ENCODE measurements at regions not wholly inside any gene's neighbourhood (a gene's known extent, or its start where the extent isn't known, plus 50 kb on each side); places are given as distances from the start of the nearest gene placed in this dataset.

GRCh38 chr12:118900993-118901392 is 80.3 kb upstream of the SRRM4 start:
- no peaks in the 10 kb centered on the region for H3K9me3 ChIP-seq (ENCODE audit: insufficient read depth in 2 of 2, low read depth in 1 of 2, low read length in 1 of 2)
- H3K23me2 ChIP-seq (ENCODE audit: low read depth, low read length) = no peaks in the 10 kb centered on the region
- H3K27ac ChIP-seq (ENCODE audit: low read depth, low read length) = no peak overlapping the region
- no peaks in the 10 kb centered on the region for H3K4me1 ChIP-seq (replicated peaks in 1 of 4; ENCODE audit: control insufficient read depth in 3 of 4, insufficient read depth in 4 of 4, low read length in 3 of 4)
- H3K27me3 ChIP-seq (replicated peaks in 1 of 4; ENCODE audit: control insufficient read depth in 3 of 4, extremely low read depth in 1 of 4, insufficient read depth in 3 of 4, low read length in 3 of 4) = no peaks in the 10 kb centered on the region
- no peak overlapping the region for H2BK5ac ChIP-seq (ENCODE audit: low read depth, low read length)
- H4K5ac ChIP-seq (ENCODE audit: insufficient read length, low read depth, low read length) = no peak overlapping the region
- no peak overlapping the region for H3K23ac ChIP-seq (ENCODE audit: insufficient read length)
- no peak overlapping the region for H4K8ac ChIP-seq (ENCODE audit: extremely low read depth, insufficient read depth, low read length)
- no peak for FAIRE-seq
- no peak overlapping the region for H2AK5ac ChIP-seq (ENCODE audit: low read depth, low read length)
- no peak overlapping the region for H3K4me2 ChIP-seq (ENCODE audit: insufficient read depth in 1 of 2, low read depth in 2 of 2, low read length in 2 of 2)
- no peak for DNase-seq (ENCODE audit: low read depth in 1 of 2, low spot score in 2 of 2)
- no peaks in the 10 kb centered on the region for H3K79me1 ChIP-seq (ENCODE audit: low read depth, low read length)
- no peak overlapping the region for H4K91ac ChIP-seq (replicated peaks; ENCODE audit: insufficient read length, low read length)
- H3K9ac ChIP-seq (replicated peaks in 1 of 4; ENCODE audit: extremely low read depth in 1 of 4, low read depth in 3 of 4, low read length in 3 of 4) = no peak overlapping the region
- no peak overlapping the region for H2BK12ac ChIP-seq (ENCODE audit: low read depth, low read length)
- no peak overlapping the region for H2AFZ ChIP-seq (ENCODE audit: low read length)
- no peak overlapping the region for H3K4me3 ChIP-seq (ENCODE audit: extremely low read depth in 1 of 4, insufficient read depth in 2 of 4, low read depth in 3 of 4, low read length in 4 of 4)
- no peak overlapping the region for H3K56ac ChIP-seq (replicated peaks; ENCODE audit: insufficient read length, low read depth, low read length)
- POLR2A ChIA-PET (ENCODE audit: partially characterized antibody) = no interaction called here
- H3K14ac ChIP-seq (ENCODE audit: insufficient read length) = no peak overlapping the region
- no peak overlapping the region for H2BK20ac ChIP-seq (ENCODE audit: low read length)
- H4K20me1 ChIP-seq (replicated peaks in 1 of 2; ENCODE audit: control insufficient read depth in 1 of 2, insufficient read depth in 2 of 2, low read length in 2 of 2) = no peaks in the 10 kb centered on the region
- H2BK15ac ChIP-seq (ENCODE audit: low read length) = no peak overlapping the region
- no peak overlapping the region for H3K4ac ChIP-seq (replicated peaks; ENCODE audit: insufficient read length, low read depth, low read length)
- CTCF ChIA-PET (ENCODE audit: partially characterized antibody) = no interaction called here
- H3K79me2 ChIP-seq (ENCODE audit: control insufficient read depth in 1 of 2, insufficient read depth in 2 of 2, low read length in 2 of 2) = no peaks in the 10 kb centered on the region
- no peak overlapping the region for H2BK120ac ChIP-seq (replicated peaks; ENCODE audit: low read depth, low read length)
- WGBS, 2 experiments (ENCODE audit: extremely low coverage in 1 of 2, insufficient coverage in 1 of 2, insufficient read length in 1 of 2, insufficient replicate concordance in 2 of 2, low coverage in 1 of 2, low lambda C conversion rate in 2 of 2, missing lambda C conversion rate in 1 of 2) = 79% methylated on average over 1 of the region's 1 CpG; no CpG with 5 or more reads in 1 of the 2 experiments
- no peaks in the 10 kb centered on the region for H3K36me3 ChIP-seq (ENCODE audit: control insufficient read depth in 2 of 4, insufficient read depth in 4 of 4, low read length in 3 of 4)
- H3K18ac ChIP-seq (ENCODE audit: extremely low read depth, low read length) = no peak overlapping the region
- TF ChIP-seq CTBP2 (IDR thresholded peaks at IDR 0.05; ENCODE audit: borderline replicate concordance, insufficient read depth, insufficient read length, low read length) = no peak
- TF ChIP-seq MAX (IDR thresholded peaks at IDR 0.05) = no peak
- TF ChIP-seq ZNF274 (IDR thresholded peaks at IDR 0.05; ENCODE audit: borderline replicate concordance, extremely low read depth, low read length) = no peak
- no peak for TF ChIP-seq POU5F1 (IDR thresholded peaks at IDR 0.05; ENCODE audit: low read depth, low read length)
- TF ChIP-seq SIN3A (conservative IDR thresholded peaks at IDR 0.05 in 1 of 2, IDR thresholded peaks at IDR 0.05 in 1 of 2; ENCODE audit: low read depth in 1 of 2, low read length in 2 of 2) = no peak
- no peak for TF ChIP-seq SUZ12 (IDR thresholded peaks at IDR 0.05; ENCODE audit: low read length)
